Brain microvascular endothelial cell (primary cell): ENCODE measurements at regions not wholly inside any gene's neighbourhood (a gene's known extent, or its start where the extent isn't known, plus 50 kb on each side); places are given as distances from the start of the nearest gene placed in this dataset.

Experiments
- DNase-seq: peaks from one replicate; pipeline ENCODE4 v3.0.0-alpha.2; 2020
- H3K27ac ChIP-seq: fragments of 250-450 bp; sonication (Bioruptor Pico); 2 replicates; pipeline ENCODE4 v1.5.1; 2020; ENCODE audit warnings: mild to moderate bottlenecking, moderate library complexity
- H3K27me3 ChIP-seq: fragments of 250-450 bp; sonication (Bioruptor Pico); replicated peaks from 2 replicates; pipeline ENCODE4 v1.5.1; 2020; ENCODE audit warnings: mild to moderate bottlenecking
- H3K36me3 ChIP-seq: fragments of 250-450 bp; sonication (Bioruptor Pico); replicated peaks from 2 replicates; pipeline ENCODE4 v1.5.1; 2020; ENCODE audit warnings: mild to moderate bottlenecking
- H3K4me3 ChIP-seq: 2 replicates; pipeline ENCODE4 v1.5.1; 2011; ENCODE audit warnings: low read depth, mild to moderate bottlenecking, control low read depth, low read length, moderate library complexity
- CTCF ChIP-seq: IDR thresholded peaks from 2 replicates; pipeline ENCODE4 v1.5.1; 2011; ENCODE audit warnings: low read depth, mild to moderate bottlenecking, moderate library complexity, low read length, control low read depth, inconsistent platforms; ENCODE audit errors: missing control alignments
- in situ Hi-C: cut with HindIII; loops from 2 replicates; pipeline ENCODE4 v1.10.0; 2017; ENCODE audit warnings: low sequenced_read_pairs, low pct_ligation_motif_present

DNA sequence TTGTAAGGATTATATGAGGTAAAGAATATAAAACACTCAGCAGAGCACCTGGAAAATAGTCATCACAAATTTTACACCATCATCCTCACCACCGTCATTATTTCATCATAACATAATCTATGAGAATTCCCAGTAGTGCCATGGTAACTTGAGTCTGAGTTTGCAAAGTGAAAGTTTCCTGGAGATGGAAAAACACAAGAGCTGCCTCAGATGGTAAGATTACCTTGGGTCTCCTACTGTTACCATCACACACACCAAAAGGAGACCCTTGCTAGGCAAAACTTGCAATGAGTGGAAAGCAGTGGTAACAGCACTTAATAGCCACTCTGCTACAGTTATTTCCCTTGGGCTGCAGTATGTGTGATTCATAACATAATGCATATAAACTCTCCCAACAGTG is 589.8 kb downstream of the RNF144B start:
- H3K4me3 ChIP-seq, result no peak overlapping the region
- TF ChIP-seq CTCF, result no peak
- no peak overlapping the region for H3K27ac ChIP-seq
- DNase-seq, result no peak
- in situ Hi-C loops, result no loop called here
- no peaks in the 10 kb centered on the region for H3K36me3 ChIP-seq
- no peaks in the 10 kb centered on the region for H3K27me3 ChIP-seq

DNA sequence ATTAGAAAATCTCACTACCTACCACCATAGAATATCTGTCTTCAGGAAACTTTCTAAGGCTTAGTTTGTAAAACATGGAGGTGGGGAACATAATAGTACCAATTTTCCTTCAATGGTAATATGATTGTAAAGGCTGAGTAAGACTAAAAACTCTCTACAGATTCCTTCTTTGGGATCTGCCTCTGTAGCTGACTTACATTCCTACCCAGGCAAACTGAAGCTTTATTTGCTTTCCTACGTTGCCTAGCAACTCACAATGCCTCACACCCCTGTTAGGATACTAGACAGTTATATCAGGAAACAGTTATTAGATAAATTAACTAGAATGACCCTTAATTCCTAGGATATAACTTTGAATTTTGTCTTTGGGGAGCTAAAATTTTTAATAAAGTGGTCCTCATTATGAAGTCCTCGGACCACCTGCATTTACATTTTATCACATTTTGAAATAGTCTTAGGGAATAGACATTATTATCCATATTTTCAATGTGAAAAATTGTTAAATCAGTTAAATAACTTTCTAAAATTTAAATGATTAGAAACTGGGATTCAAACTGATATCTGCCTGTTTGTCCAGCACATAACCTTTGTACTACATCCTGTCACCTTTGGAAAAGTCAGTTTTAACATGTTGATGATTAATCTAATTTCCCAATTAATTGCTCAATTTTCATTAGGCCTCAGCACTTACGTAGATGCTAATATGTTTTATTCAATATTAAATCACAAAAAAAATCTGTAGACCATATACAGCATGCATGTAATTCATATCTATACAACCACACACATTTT is 591.4 kb downstream of the RNF144B start:
- H3K27me3 ChIP-seq, result no peaks in the 10 kb centered on the region
- peak; percentile 89 for DNase-seq
- H3K27ac ChIP-seq, result peak overlapping the region; percentile 14
- TF ChIP-seq CTCF, result no peak
- in situ Hi-C loops, result no loop called here
- H3K36me3 ChIP-seq, result no peaks in the 10 kb centered on the region
- no peak overlapping the region for H3K4me3 ChIP-seq

- no peaks in the 10 kb centered on the region for H3K36me3 ChIP-seq
- no peaks in the 10 kb centered on the region for H3K27me3 ChIP-seq
- TF ChIP-seq CTCF, result no peak
- in situ Hi-C loops, result no loop called here
- H3K27ac ChIP-seq, result no peak overlapping the region
- DNase-seq, result no peak
- H3K4me3 ChIP-seq, result no peak overlapping the region
Observed at GRCh38 chr6:18985061-18985460, 597.9 kb downstream of the RNF144B start.

DNA sequence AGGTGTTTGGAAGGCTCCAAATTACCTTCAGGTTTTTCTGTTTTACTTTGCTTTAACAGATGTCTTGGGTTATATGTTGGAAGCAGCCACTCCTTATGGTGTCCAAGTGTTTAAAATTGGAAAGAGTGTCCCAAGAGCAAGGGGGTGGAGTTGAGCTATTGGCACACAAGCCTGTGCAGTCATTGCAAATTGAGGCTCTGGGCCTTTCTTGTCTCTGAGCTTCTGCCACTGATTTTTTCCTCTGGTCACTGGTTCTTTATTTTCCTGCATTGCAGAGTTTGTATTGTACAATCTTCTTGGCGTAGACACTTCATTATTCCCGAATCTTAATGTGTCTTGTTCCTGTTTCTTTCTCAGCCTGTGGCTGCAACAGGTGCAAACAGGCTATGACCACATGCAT is 598.8 kb downstream of the RNF144B start:
- TF ChIP-seq CTCF, result no peak
- Histone ChIP-seq H3K4me3 (no peak overlapping the region), H3K27ac (no peak overlapping the region), H3K27me3 (no peaks in the 10 kb centered on the region), H3K36me3 (no peaks in the 10 kb centered on the region)
- no peak for DNase-seq
- in situ Hi-C loops, result no loop called here

DNA sequence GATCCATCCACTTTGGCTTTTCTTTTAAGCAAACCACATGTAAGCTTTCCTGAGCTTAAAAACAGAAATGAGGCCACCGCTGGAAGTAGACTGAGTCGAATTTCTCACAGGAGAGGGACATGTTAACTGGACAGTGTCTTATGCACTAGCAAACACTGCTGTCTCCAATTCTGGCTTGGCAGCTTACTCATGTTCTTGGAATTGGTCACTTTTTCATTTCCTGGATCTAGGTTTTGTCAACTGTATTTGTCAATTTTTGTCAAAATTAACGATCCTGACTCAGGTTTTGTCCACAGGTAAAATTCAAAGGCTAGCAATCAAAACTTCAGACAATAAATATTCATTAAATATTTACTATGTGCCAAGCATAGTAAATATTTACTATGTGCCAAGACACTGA is 601.5 kb downstream of the RNF144B start:
- Histone ChIP-seq H3K4me3 (no peak overlapping the region), H3K27me3 (no peaks in the 10 kb centered on the region), H3K27ac (no peak overlapping the region), H3K36me3 (no peaks in the 10 kb centered on the region)
- in situ Hi-C loops, result no loop called here
- DNase-seq, result no peak
- TF ChIP-seq CTCF, result no peak
